IPS DF 6.9 (cell line): ENCODE measurements at regions not wholly inside any gene's neighbourhood (a gene's known extent, or its start where the extent isn't known, plus 50 kb on each side); places are given as distances from the start of the nearest gene placed in this dataset.

Experiments used
- DNase-seq: peaks from one replicate; pipeline ENCODE4 v3.0.0-alpha.2; 2013; ENCODE audit warnings: low read depth, low spot score
- H3K27ac ChIP-seq: one replicate; pipeline ENCODE4 v1.5.1; 2013; ENCODE audit warnings: low read length, control low read depth
- H3K27me3 ChIP-seq: 2 replicates; pipeline ENCODE4 v1.6.1; 2013; ENCODE audit warnings: mild to moderate bottlenecking, low read length; ENCODE audit not compliant: control insufficient read depth, insufficient read depth
- H3K36me3 ChIP-seq: 2 replicates; pipeline ENCODE4 v1.6.1; 2013; ENCODE audit warnings: low read length; ENCODE audit not compliant: control insufficient read depth, insufficient read depth
- H3K4me1 ChIP-seq: 2 replicates; pipeline ENCODE4 v1.6.1; 2013; ENCODE audit warnings: low read length; ENCODE audit not compliant: control insufficient read depth, insufficient read depth
- H3K4me3 ChIP-seq: 2 replicates; pipeline ENCODE4 v1.5.1; 2013; ENCODE audit warnings: mild to moderate bottlenecking, low read length
- H3K9me3 ChIP-seq: 2 replicates; pipeline ENCODE4 v1.6.1; 2013; ENCODE audit warnings: low read length, inconsistent platforms; ENCODE audit not compliant: control insufficient read depth, insufficient read depth
- WGBS: extraction: QIAGEN DNeasy Blood & Tissue Kit; methylation state at CpG from one replicate; pipeline ENCODE4 v1.1.7; 2013; ENCODE audit warnings: mixed read lengths, missing lambda C conversion rate; ENCODE audit not compliant: insufficient read length, insufficient coverage; 5-methylcytosine and 5-hydroxymethylcytosine counted together

DNA sequence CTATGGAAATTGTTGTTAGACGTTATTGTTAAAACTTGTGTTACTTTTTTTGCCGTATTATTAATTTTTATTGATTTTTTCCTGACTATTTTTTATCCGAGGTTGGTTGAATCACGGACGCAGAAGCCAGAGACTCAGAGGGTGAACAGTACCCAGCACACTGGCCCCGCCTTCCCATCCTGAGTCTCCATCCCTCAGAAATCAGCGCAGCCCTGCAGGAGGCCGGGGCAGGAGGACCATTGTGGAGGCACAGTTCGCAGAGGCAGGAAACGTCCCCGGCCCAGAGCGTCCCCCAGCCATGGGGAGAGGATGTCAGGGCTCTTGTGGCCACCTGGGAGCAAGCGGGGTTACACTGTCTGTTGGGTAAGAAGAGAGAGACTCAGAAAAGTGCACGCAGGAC, 843.0 kb downstream of the BRD1 start:
- DNase-seq, result no peak
- Histone ChIP-seq H3K27me3 (no peaks in the 10 kb centered on the region; the same call in 1 of the 2 replicates), H3K9me3 (peaks cover 14% of the 10 kb centered on the region), H3K4me3 (no peak overlapping the region), H3K36me3 (no peaks in the 10 kb centered on the region), H3K27ac (no peak overlapping the region), H3K4me1 (no peaks in the 10 kb centered on the region)
- no CpG with 5 or more reads among the region's 14 CpGs for WGBS

- DNase-seq, result no peak
- peaks cover 17% of the 10 kb centered on the region for H3K9me3 ChIP-seq
- H3K36me3 ChIP-seq, result no peaks in the 10 kb centered on the region
- H3K27ac ChIP-seq, result no peak overlapping the region
- no peak overlapping the region for H3K4me3 ChIP-seq
- no peaks in the 10 kb centered on the region; the same call in 1 of the 2 replicates for H3K27me3 ChIP-seq
- no peaks in the 10 kb centered on the region for H3K4me1 ChIP-seq
- no CpG with 5 or more reads among the region's 10 CpGs for WGBS
These were observed 845.3 kb downstream of the BRD1 start for GRCh38 chr22:48982321-48982905.

- H3K4me3 ChIP-seq, result no peak overlapping the region
- peaks cover 18% of the 10 kb centered on the region for H3K9me3 ChIP-seq
- no peaks in the 10 kb centered on the region for H3K4me1 ChIP-seq
- H3K27me3 ChIP-seq, result no peaks in the 10 kb centered on the region; the same call in 1 of the 2 replicates
- no peaks in the 10 kb centered on the region for H3K36me3 ChIP-seq
- H3K27ac ChIP-seq, result no peak overlapping the region
- no peak for DNase-seq
- no CpG with 5 or more reads among the region's 20 CpGs for whole genome bisulfite sequencing
These were observed 846.2 kb downstream of the BRD1 start for GRCh38 chr22:48981371-48982061.

- no peaks in the 10 kb centered on the region for H3K36me3 ChIP-seq
- H3K27me3 ChIP-seq, result no peaks in the 10 kb centered on the region; the same call in 1 of the 2 replicates
- H3K4me3 ChIP-seq, result no peak overlapping the region
- WGBS, result no CpG with 5 or more reads among the region's 10 CpGs
- no peaks in the 10 kb centered on the region for H3K4me1 ChIP-seq
- peaks cover 18% of the 10 kb centered on the region for H3K9me3 ChIP-seq
- H3K27ac ChIP-seq, result no peak overlapping the region
- no peak for DNase-seq
These were observed 846.8 kb downstream of the BRD1 start for GRCh38 chr22:48980918-48981317.

- no peaks in the 10 kb centered on the region for H3K36me3 ChIP-seq
- H3K27ac ChIP-seq, result no peak overlapping the region
- H3K27me3 ChIP-seq, result no peaks in the 10 kb centered on the region; the same call in 1 of the 2 replicates
- H3K9me3 ChIP-seq, result peaks cover 19% of the 10 kb centered on the region
- no peak overlapping the region for H3K4me3 ChIP-seq
- no peaks in the 10 kb centered on the region for H3K4me1 ChIP-seq
- WGBS, result no CpG with 5 or more reads among the region's 14 CpGs
- DNase-seq, result no peak
These were observed 847.3 kb downstream of the BRD1 start for GRCh38 chr22:48980409-48980808.

DNA sequence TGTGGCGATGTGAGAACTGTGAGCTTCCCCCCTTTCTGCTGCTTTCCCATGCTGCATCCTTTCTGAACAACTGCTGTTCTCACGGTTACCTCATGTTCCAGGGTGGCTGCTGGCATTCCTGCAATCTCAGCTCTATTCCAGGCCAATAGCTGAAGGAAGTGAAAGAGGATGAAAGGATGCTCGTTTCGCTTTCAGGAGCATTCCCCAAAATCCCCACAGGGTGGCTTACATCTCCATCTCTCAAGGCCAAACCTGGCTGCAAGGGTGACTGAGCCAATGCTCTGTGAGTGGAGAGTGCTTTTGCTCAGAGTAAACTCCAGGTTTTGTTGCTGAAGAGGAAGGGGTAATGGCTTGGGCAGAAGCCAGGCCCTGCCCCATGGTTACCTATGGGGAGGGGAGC, 848.2 kb downstream of the BRD1 start:
- DNase-seq, result no peak
- no CpG with 5 or more reads among the region's 4 CpGs for WGBS
- Histone ChIP-seq H3K4me3 (no peak overlapping the region), H3K27ac (no peak overlapping the region), H3K27me3 (no peaks in the 10 kb centered on the region; the same call in 1 of the 2 replicates), H3K36me3 (no peaks in the 10 kb centered on the region), H3K4me1 (no peaks in the 10 kb centered on the region), H3K9me3 (peaks cover 25% of the 10 kb centered on the region)

DNA sequence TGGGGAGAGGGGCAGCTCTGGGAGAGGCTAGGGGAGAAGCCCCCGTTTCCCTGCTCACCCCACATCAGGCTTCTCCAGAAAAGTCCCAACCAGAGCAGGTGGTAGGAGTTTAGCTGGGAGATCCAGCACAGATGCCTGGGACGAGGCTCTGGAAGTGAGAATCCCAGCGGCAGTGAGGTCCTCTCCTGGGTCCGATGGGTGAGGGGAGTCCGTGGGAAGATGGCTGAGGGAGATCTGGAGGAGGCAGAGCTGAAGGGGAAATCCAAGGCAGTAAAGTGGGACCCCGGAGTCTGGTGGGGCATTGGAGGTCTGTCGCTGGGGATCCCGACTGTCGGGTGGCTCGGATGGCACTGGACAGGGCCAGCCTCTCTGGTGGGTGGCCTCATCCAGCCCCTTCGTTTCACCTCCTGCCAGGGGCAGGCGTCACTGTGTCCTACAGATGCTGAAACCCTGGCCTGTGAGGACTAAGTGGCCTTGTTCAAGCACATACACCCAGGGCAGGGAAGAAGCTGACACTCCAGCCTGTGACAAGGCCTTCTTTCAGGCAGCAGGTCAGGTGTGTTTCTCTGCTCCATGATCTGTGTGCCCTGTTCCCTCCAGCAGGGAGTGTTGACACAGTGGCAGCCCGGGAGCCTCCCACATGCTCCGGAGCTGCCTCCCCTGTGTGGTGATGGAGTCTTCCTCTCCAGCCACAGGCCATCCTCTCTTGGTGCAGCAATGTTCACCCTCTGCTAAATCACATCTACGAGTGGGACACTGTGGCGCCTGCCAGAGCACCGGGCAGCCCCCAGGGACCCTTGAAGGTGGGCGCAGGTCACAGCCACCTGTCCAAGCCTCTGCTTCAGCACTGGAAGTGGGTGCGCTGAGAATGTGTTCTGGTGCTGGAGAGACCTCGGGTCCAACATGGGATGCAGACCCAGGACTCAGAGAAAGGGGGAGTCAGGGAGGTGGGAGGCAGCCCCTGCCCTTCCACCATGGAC, 850.8 kb downstream of the BRD1 start:
- no peaks in the 10 kb centered on the region for H3K27me3 ChIP-seq
- no CpG with 5 or more reads among the region's 20 CpGs for WGBS
- H3K4me3 ChIP-seq, result no peak overlapping the region
- H3K4me1 ChIP-seq, result no peaks in the 10 kb centered on the region
- DNase-seq, result no peak
- H3K9me3 ChIP-seq, result peaks cover 31% of the 10 kb centered on the region
- no peak overlapping the region for H3K27ac ChIP-seq
- no peaks in the 10 kb centered on the region for H3K36me3 ChIP-seq

DNA sequence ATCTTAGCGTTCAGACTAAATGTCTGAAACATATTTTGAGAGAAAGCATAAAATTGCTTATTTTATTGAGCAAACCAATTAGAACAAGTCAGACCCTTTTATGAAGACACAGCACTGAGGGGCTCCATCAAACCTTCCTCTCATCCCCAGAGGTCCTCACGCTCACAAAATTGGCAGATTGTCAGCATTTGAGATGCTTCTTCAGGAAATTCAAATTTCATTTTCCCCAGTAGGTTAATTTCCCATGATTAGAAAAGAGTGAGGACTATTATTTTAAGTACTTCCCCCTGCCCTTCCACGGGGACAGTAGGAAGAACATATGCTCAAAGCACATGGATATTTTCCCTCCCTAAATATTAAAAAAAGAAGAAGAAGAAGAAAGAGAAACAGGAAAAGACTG, 851.8 kb downstream of the BRD1 start:
- H3K9me3 ChIP-seq, result peaks cover 31% of the 10 kb centered on the region
- DNase-seq, result no peak
- no peaks in the 10 kb centered on the region for H3K4me1 ChIP-seq
- H3K27ac ChIP-seq, result no peak overlapping the region
- H3K27me3 ChIP-seq, result no peaks in the 10 kb centered on the region
- no CpG with 5 or more reads among the region's 3 CpGs for WGBS
- H3K36me3 ChIP-seq, result no peaks in the 10 kb centered on the region
- no peak overlapping the region for H3K4me3 ChIP-seq

- H3K27me3 ChIP-seq, result no peaks in the 10 kb centered on the region
- WGBS, result no CpG with 5 or more reads among the region's 13 CpGs
These were observed 852.3 kb downstream of the BRD1 start for GRCh38 chr22:48975316-48975741.

More at GRCh38 chr22:48975316-48975741, 852.3 kb downstream of the BRD1 start:
- Histone ChIP-seq H3K4me1 (no peaks in the 10 kb centered on the region), H3K27ac (no peak overlapping the region), H3K36me3 (no peaks in the 10 kb centered on the region), H3K9me3 (peaks cover 27% of the 10 kb centered on the region), H3K4me3 (no peak overlapping the region)
- no peak for DNase-seq
